ENCODE measurements at regions not wholly inside any gene's neighbourhood (a gene's known extent, or its start where the extent isn't known, plus 50 kb on each side); places are given as distances from the start of the nearest gene placed in this dataset.
"Not testable (repeated sequence)": the region's sequence is repeated elsewhere in the genome, so short reads cannot be mapped to it uniquely, and the experiment has no call there.

GRCh38 chr12:61290473-61290872 is 969.7 kb upstream of the USP15 start:
- DNase-seq (ENCODE audit: low read depth) = no peak

GRCh38 chr12:61291647-61292046 is 968.6 kb upstream of the USP15 start:
- no peak for DNase-seq (ENCODE audit: low read depth)

GRCh38 chr12:61294011-61294410 is 966.2 kb upstream of the USP15 start:
- not testable (repeated sequence) for DNase-seq (ENCODE audit: low read depth)

- no peak for DNase-seq (ENCODE audit: low read depth)
Observed at GRCh38 chr12:61301817-61302216, 958.4 kb upstream of the USP15 start.

GRCh38 chr12:61302282-61302681 is 957.9 kb upstream of the USP15 start:
- DNase-seq (ENCODE audit: low read depth) = no peak

- DNase-seq (ENCODE audit: low read depth) = no peak
Observed at GRCh38 chr12:61308220-61308619, 952.0 kb upstream of the USP15 start.

- no peak for DNase-seq (ENCODE audit: low read depth)
Observed at GRCh38 chr12:61311413-61311812, 948.8 kb upstream of the USP15 start.

GRCh38 chr12:61348871-61349270 is 911.3 kb upstream of the USP15 start:
- no peak for DNase-seq (ENCODE audit: low read depth)

GRCh38 chr12:61355105-61355504 is 905.1 kb upstream of the USP15 start:
- no peak for DNase-seq (ENCODE audit: low read depth)

- no peak for DNase-seq (ENCODE audit: low read depth)
Observed at GRCh38 chr12:61356485-61356884, 903.7 kb upstream of the USP15 start.

- no peak for DNase-seq (ENCODE audit: low read depth)
Observed at GRCh38 chr12:61357496-61357895, 902.7 kb upstream of the USP15 start.

GRCh38 chr12:61362037-61362436 is 898.2 kb upstream of the USP15 start:
- DNase-seq (ENCODE audit: low read depth) = no peak

GRCh38 chr12:61365001-61365400 is 895.2 kb upstream of the USP15 start:
- no peak for DNase-seq (ENCODE audit: low read depth)

GRCh38 chr12:61367281-61367785 is 892.9 kb upstream of the USP15 start:
- no peak for DNase-seq (ENCODE audit: low read depth)

GRCh38 chr12:61369241-61369910 is 890.8 kb upstream of the USP15 start:
- DNase-seq (ENCODE audit: low read depth) = no peak

GRCh38 chr12:61384511-61384910 is 875.7 kb upstream of the USP15 start:
- DNase-seq (ENCODE audit: low read depth) = no peak

GRCh38 chr12:61385771-61386170 is 874.4 kb upstream of the USP15 start:
- DNase-seq (ENCODE audit: low read depth) = no peak

- DNase-seq (ENCODE audit: low read depth) = no peak
Observed at GRCh38 chr12:61397668-61398067, 862.5 kb upstream of the USP15 start.

GRCh38 chr12:61412201-61412600 is 848.0 kb upstream of the USP15 start:
- no peak for DNase-seq (ENCODE audit: low read depth)

- DNase-seq (ENCODE audit: low read depth) = no peak
Observed at GRCh38 chr12:61414470-61414869, 845.7 kb upstream of the USP15 start.

- no peak for DNase-seq (ENCODE audit: low read depth)
Observed at GRCh38 chr12:61422786-61423185, 837.4 kb upstream of the USP15 start.

GRCh38 chr12:61452076-61452475 is 808.1 kb upstream of the USP15 start:
- DNase-seq (ENCODE audit: low read depth) = no peak

GRCh38 chr12:61487728-61488127 is 772.5 kb upstream of the USP15 start:
- no peak for DNase-seq (ENCODE audit: low read depth)

All from activated T-cell treated with anti-CD3 and anti-CD28 coated beads for 1 hour (primary cell).